Activated gamma-delta T cell treated with Interleukin-2 at 50 U/mL for 16 hours (primary cell): ENCODE measurements at regions not wholly inside any gene's neighbourhood (a gene's known extent, or its start where the extent isn't known, plus 50 kb on each side); places are given as distances from the start of the nearest gene placed in this dataset.

Experiments
- DNase-seq: peaks from one replicate; pipeline ENCODE4 v3.0.0-alpha.2; 2020

- DNase-seq, result no peak
These were observed 381.4 kb upstream of the TGFBR2 start for GRCh38 chr3:30225021-30225420.

- DNase-seq, result no peak
These were observed 379.7 kb upstream of the TGFBR2 start for GRCh38 chr3:30226601-30227151.

- no peak for DNase-seq
These were observed 378.7 kb upstream of the TGFBR2 start for GRCh38 chr3:30227571-30228301.

- no peak for DNase-seq
These were observed 378.1 kb upstream of the TGFBR2 start for GRCh38 chr3:30228302-30228631.

- no peak for DNase-seq
These were observed 374.9 kb upstream of the TGFBR2 start for GRCh38 chr3:30231277-30232141.

- DNase-seq, result no peak
These were observed 374.3 kb upstream of the TGFBR2 start for GRCh38 chr3:30232142-30232541.

- DNase-seq, result no peak
These were observed 372.3 kb upstream of the TGFBR2 start for GRCh38 chr3:30233913-30234646.

- DNase-seq, result no peak
These were observed 370.4 kb upstream of the TGFBR2 start for GRCh38 chr3:30236011-30236410.

- no peak for DNase-seq
These were observed 364.7 kb upstream of the TGFBR2 start for GRCh38 chr3:30241721-30242120.

GRCh38 chr3:30245858-30246622 is 360.4 kb upstream of the TGFBR2 start:
- no peak for DNase-seq

GRCh38 chr3:30248423-30248822 is 358.0 kb upstream of the TGFBR2 start:
- DNase-seq, result no peak

GRCh38 chr3:30252474-30252873 is 353.9 kb upstream of the TGFBR2 start:
- no peak for DNase-seq

GRCh38 chr3:30253832-30254231 is 352.6 kb upstream of the TGFBR2 start:
- no peak for DNase-seq

- DNase-seq, result no peak
These were observed 349.9 kb upstream of the TGFBR2 start for GRCh38 chr3:30256474-30256873.

- no peak for DNase-seq
These were observed 347.7 kb upstream of the TGFBR2 start for GRCh38 chr3:30258426-30259392.

GRCh38 chr3:30259730-30260129 is 346.7 kb upstream of the TGFBR2 start:
- no peak for DNase-seq

GRCh38 chr3:30260762-30261161 is 345.6 kb upstream of the TGFBR2 start:
- DNase-seq, result no peak

GRCh38 chr3:30263238-30263924 is 343.0 kb upstream of the TGFBR2 start:
- DNase-seq, result no peak

GRCh38 chr3:30263925-30264313 is 342.5 kb upstream of the TGFBR2 start:
- no peak for DNase-seq

- no peak for DNase-seq
These were observed 339.9 kb upstream of the TGFBR2 start for GRCh38 chr3:30266524-30266923.

- DNase-seq, result no peak
These were observed 338.1 kb upstream of the TGFBR2 start for GRCh38 chr3:30268288-30268687.
